ENCODE measurements at regions not wholly inside any gene's neighbourhood (a gene's known extent, or its start where the extent isn't known, plus 50 kb on each side); places are given as distances from the start of the nearest gene placed in this dataset.

DNA sequence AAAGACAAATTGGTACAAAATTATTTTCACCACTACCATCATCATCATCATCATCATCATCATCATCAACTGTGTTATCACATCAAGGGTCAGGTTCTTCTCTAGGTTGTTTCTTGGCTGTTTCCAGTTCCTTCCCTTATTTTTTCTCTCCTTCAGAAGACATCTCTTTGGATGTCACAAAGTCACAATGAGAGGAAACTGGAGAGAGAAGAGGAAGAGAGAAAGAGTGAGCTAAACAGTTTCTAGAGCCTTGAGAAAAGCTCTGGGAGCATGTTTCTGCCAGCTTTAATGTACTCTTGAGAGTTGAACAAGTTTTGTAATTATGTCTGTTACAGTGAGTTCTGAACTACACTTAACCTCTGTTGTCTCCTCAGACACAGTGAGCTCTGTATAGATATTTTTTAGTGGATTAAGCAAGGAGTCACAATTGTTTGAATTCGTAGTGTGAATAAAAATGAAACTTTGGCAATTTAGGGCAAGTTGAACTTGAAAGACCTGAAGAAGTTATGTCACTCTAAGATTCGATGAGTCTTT lies 123.0 kb upstream of the AKIRIN2 start:
- H3K4me1 ChIP-seq (ENCODE audit: control insufficient read depth in 1 of 2, low read depth in 2 of 2): no peaks in the 10 kb centered on the region
- no peak overlapping the region for H3K27ac ChIP-seq
- no peak for ATAC-seq (ENCODE audit: insufficient number of reproducible peaks, low FRiP score, low read depth)
- H3K27me3 ChIP-seq (replicated peaks; ENCODE audit: insufficient read depth): no peaks in the 10 kb centered on the region
- H3K4me3 ChIP-seq: no peak overlapping the region
- no peaks in the 10 kb centered on the region for H3K9me3 ChIP-seq
- no peak for DNase-seq (ENCODE audit: low spot score)
- no peaks in the 10 kb centered on the region for H3K36me3 ChIP-seq
- TF ChIP-seq, protein P1, sequence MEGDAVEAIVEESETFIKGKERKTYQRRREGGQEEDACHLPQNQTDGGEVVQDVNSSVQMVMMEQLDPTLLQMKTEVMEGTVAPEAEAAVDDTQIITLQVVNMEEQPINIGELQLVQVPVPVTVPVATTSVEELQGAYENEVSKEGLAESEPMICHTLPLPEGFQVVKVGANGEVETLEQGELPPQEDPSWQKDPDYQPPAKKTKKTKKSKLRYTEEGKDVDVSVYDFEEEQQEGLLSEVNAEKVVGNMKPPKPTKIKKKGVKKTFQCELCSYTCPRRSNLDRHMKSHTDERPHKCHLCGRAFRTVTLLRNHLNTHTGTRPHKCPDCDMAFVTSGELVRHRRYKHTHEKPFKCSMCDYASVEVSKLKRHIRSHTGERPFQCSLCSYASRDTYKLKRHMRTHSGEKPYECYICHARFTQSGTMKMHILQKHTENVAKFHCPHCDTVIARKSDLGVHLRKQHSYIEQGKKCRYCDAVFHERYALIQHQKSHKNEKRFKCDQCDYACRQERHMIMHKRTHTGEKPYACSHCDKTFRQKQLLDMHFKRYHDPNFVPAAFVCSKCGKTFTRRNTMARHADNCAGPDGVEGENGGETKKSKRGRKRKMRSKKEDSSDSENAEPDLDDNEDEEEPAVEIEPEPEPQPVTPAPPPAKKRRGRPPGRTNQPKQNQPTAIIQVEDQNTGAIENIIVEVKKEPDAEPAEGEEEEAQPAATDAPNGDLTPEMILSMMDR (IDR thresholded peaks at IDR 0.05): no peak

DNA sequence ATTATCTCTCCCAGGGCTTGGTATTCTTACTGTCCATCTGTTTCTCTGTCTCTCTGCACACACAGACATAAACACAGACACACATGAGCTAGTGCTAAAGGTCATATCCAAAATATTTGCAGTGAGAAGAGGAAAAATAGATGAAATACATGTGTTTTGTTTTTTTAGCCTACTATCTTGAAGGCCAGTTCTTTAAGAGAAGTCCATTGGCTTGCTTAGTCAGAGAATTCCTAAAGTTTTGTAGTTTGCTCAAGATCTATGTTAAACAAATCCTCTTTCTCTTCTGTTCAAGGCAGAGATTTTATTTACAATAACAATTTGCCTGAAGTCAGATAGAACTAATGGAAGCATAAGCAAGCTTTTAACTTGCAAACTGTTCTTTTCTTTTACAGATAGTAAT lies 120.0 kb upstream of the AKIRIN2 start:
- H3K36me3 ChIP-seq: no peaks in the 10 kb centered on the region
- DNase-seq (ENCODE audit: low spot score) (no peak), ATAC-seq (ENCODE audit: insufficient number of reproducible peaks, low FRiP score, low read depth) (no peak)
- H3K4me3 ChIP-seq: no peak overlapping the region
- no peak overlapping the region for H3K27ac ChIP-seq
- H3K4me1 ChIP-seq (ENCODE audit: control insufficient read depth in 1 of 2, low read depth in 2 of 2): no peaks in the 10 kb centered on the region
- H3K27me3 ChIP-seq (replicated peaks; ENCODE audit: insufficient read depth): no peaks in the 10 kb centered on the region
- TF ChIP-seq, protein P1 (IDR thresholded peaks at IDR 0.05): no peak
- H3K9me3 ChIP-seq: no peaks in the 10 kb centered on the region

DNA sequence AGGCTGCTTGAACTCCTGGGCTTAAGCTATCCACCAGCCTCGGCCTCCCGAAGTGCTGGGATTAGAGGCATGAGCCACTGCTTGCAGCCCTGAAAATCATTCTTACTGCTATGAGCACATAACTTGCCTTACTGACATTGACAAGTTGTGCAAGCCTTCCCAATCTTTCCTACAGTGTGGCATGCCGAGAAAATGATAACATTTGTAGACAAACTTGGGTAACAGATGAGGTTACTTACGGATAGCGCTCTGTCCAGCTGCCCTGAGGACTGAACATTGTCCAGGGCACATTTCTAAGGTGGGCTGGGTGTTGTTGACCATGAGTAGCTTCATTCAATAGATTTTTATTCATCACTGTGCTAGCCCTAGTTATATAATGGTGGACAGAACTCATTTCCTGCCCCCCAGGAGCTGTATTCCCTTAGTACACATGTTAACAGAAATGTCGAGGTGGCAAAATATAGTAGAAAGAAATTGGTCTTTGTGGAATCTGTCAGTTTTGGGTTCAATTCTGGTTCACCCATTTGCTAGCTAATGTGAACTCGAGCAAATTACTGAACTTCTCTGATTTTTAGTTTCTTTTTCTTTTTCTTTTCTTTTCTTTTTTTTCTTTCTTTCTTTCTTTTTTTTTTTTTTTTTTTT lies 118.4 kb upstream of the AKIRIN2 start:
- TF ChIP-seq, protein P1 (IDR thresholded peaks at IDR 0.05): no peak
- H3K36me3 ChIP-seq: no peaks in the 10 kb centered on the region
- H3K9me3 ChIP-seq: no peaks in the 10 kb centered on the region
- no peak for ATAC-seq (ENCODE audit: insufficient number of reproducible peaks, low FRiP score, low read depth)
- H3K27ac ChIP-seq: no peak overlapping the region
- H3K27me3 ChIP-seq (replicated peaks; ENCODE audit: insufficient read depth): no peaks in the 10 kb centered on the region
- H3K4me1 ChIP-seq (ENCODE audit: control insufficient read depth in 1 of 2, low read depth in 2 of 2): no peaks in the 10 kb centered on the region
- no peak for DNase-seq (ENCODE audit: low spot score)
- no peak overlapping the region for H3K4me3 ChIP-seq

DNA sequence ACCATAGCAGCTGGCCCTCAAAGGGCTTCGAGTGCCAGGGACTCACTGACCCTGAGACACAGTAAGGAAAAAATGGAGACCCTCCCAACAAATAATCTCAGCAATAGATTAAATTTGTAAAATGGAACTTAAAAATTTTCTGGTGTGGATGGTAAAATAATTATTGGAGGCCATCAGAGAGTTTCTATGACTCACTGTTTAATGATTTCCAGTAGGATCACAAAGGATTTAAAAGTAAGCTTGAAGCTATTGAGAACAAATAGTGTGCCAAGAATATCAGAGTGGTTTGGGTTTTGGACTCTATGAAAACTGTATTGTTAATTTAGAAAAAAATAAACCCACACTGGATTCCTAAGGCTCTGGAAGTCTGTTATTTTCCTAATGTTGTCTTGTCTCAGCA lies 115.2 kb upstream of the AKIRIN2 start:
- TF ChIP-seq, protein P1 (IDR thresholded peaks at IDR 0.05): no peak
- no peaks in the 10 kb centered on the region for H3K4me1 ChIP-seq (ENCODE audit: control insufficient read depth in 1 of 2, low read depth in 2 of 2)
- H3K9me3 ChIP-seq: no peaks in the 10 kb centered on the region
- H3K4me3 ChIP-seq: no peak overlapping the region
- ATAC-seq (ENCODE audit: insufficient number of reproducible peaks, low FRiP score, low read depth) (no peak), DNase-seq (ENCODE audit: low spot score) (no peak)
- no peaks in the 10 kb centered on the region for H3K27me3 ChIP-seq (replicated peaks; ENCODE audit: insufficient read depth)
- no peak overlapping the region for H3K27ac ChIP-seq
- H3K36me3 ChIP-seq: no peaks in the 10 kb centered on the region

DNA sequence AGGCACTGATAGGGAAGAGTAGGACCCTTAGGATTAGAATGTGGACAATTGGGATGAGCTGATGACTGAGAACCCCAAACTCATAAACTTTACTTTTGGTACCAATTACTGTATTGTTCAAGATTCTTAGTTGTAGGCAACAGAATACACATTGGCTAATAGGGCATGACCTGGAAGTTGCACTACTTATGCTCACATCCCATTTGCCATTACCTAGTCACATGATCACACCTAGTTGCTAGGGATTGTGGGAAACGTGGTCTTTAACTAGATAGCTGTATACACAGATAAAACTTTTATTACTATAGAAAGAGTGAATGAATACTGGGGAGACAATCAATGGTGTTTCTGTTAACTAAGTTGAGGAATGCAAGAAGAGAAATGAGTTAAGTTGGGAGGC lies 113.4 kb upstream of the AKIRIN2 start:
- H3K4me1 ChIP-seq (ENCODE audit: control insufficient read depth in 1 of 2, low read depth in 2 of 2): no peaks in the 10 kb centered on the region
- H3K36me3 ChIP-seq: no peaks in the 10 kb centered on the region
- H3K9me3 ChIP-seq: no peaks in the 10 kb centered on the region
- H3K4me3 ChIP-seq: no peak overlapping the region
- TF ChIP-seq, protein P1 (IDR thresholded peaks at IDR 0.05): no peak
- H3K27ac ChIP-seq: no peak overlapping the region
- no peaks in the 10 kb centered on the region for H3K27me3 ChIP-seq (replicated peaks; ENCODE audit: insufficient read depth)
- ATAC-seq (ENCODE audit: insufficient number of reproducible peaks, low FRiP score, low read depth) (no peak), DNase-seq (ENCODE audit: low spot score) (no peak)
